ENCODE measurements at regions not wholly inside any gene's neighbourhood (a gene's known extent, or its start where the extent isn't known, plus 50 kb on each side); places are given as distances from the start of the nearest gene placed in this dataset.

GRCh38 chr3:24598695-24599470 lies 104.2 kb upstream of the THRB start:
- Histone ChIP-seq H3K4me2 (ENCODE audit: low read depth, low read length) (no peak overlapping the region), H2AFZ (ENCODE audit: low read length) (no peak overlapping the region), H4K20me1 (ENCODE audit: insufficient read depth, low read length) (no peaks in the 10 kb centered on the region), H3K9me3 (replicated peaks; ENCODE audit: insufficient read depth, low read length) (no peaks in the 10 kb centered on the region), H3K4me1 (ENCODE audit: low read length) (no peaks in the 10 kb centered on the region), H3K36me3 (replicated peaks; ENCODE audit: insufficient read depth, low read length) (no peaks in the 10 kb centered on the region), H3K9me2 (replicated peaks; ENCODE audit: insufficient read depth, low read length) (no peaks in the 10 kb centered on the region), H3K27ac (ENCODE audit: low read length) (no peak overlapping the region), H3F3A (ENCODE audit: insufficient read depth, low read length) (no peaks in the 10 kb centered on the region), H3K4me3 (ENCODE audit: low read length) (no peak overlapping the region), H3K27me3 (replicated peaks; ENCODE audit: insufficient read depth, low read length) (no peaks in the 10 kb centered on the region), H3K9ac (ENCODE audit: low read length) (no peak overlapping the region), H3K79me2 (ENCODE audit: low read length) (no peaks in the 10 kb centered on the region)
- TF ChIP-seq EZH2 (optimal IDR thresholded peaks at IDR 0.05; ENCODE audit: low read depth, low read length) (no peak), EZH2phosphoT487 (IDR thresholded peaks at IDR 0.05; ENCODE audit: low read length) (no peak), CTCF (IDR thresholded peaks at IDR 0.05; ENCODE audit: low read length) (no peak)
- no peak for DNase-seq

GRCh38 chr3:24601066-24601939 lies 106.7 kb upstream of the THRB start:
- Histone ChIP-seq H3K79me2 (ENCODE audit: low read length) (no peaks in the 10 kb centered on the region), H3K4me3 (ENCODE audit: low read length) (no peak overlapping the region), H3K9me2 (replicated peaks; ENCODE audit: insufficient read depth, low read length) (no peaks in the 10 kb centered on the region), H2AFZ (ENCODE audit: low read length) (no peak overlapping the region), H3K27me3 (replicated peaks; ENCODE audit: insufficient read depth, low read length) (no peaks in the 10 kb centered on the region), H3K9ac (ENCODE audit: low read length) (no peak overlapping the region), H4K20me1 (ENCODE audit: insufficient read depth, low read length) (no peaks in the 10 kb centered on the region), H3K27ac (ENCODE audit: low read length) (no peak overlapping the region), H3F3A (ENCODE audit: insufficient read depth, low read length) (no peaks in the 10 kb centered on the region), H3K36me3 (replicated peaks; ENCODE audit: insufficient read depth, low read length) (no peaks in the 10 kb centered on the region), H3K9me3 (replicated peaks; ENCODE audit: insufficient read depth, low read length) (no peaks in the 10 kb centered on the region), H3K4me1 (ENCODE audit: low read length) (no peaks in the 10 kb centered on the region), H3K4me2 (ENCODE audit: low read depth, low read length) (no peak overlapping the region)
- DNase-seq = no peak
- TF ChIP-seq CTCF (IDR thresholded peaks at IDR 0.05; ENCODE audit: low read length) = no peak
- no peak for TF ChIP-seq EZH2phosphoT487 (IDR thresholded peaks at IDR 0.05; ENCODE audit: low read length)
- TF ChIP-seq EZH2 (optimal IDR thresholded peaks at IDR 0.05; ENCODE audit: low read depth, low read length) = no peak

GRCh38 chr3:24604215-24604614 lies 109.6 kb upstream of the THRB start:
- no peaks in the 10 kb centered on the region for H3K9me3 ChIP-seq (replicated peaks; ENCODE audit: insufficient read depth, low read length)
- H3K9ac ChIP-seq (ENCODE audit: low read length) = no peak overlapping the region
- no peak overlapping the region for H2AFZ ChIP-seq (ENCODE audit: low read length)
- H3K27me3 ChIP-seq (replicated peaks; ENCODE audit: insufficient read depth, low read length) = no peaks in the 10 kb centered on the region
- H3K9me2 ChIP-seq (replicated peaks; ENCODE audit: insufficient read depth, low read length) = no peaks in the 10 kb centered on the region
- TF ChIP-seq CTCF (IDR thresholded peaks at IDR 0.05; ENCODE audit: low read length) = no peak
- no peak for TF ChIP-seq EZH2phosphoT487 (IDR thresholded peaks at IDR 0.05; ENCODE audit: low read length)
- no peak for TF ChIP-seq EZH2 (optimal IDR thresholded peaks at IDR 0.05; ENCODE audit: low read depth, low read length)
- H3K4me2 ChIP-seq (ENCODE audit: low read depth, low read length) = no peak overlapping the region
- no peak overlapping the region for H3K27ac ChIP-seq (ENCODE audit: low read length)
- DNase-seq = no peak
- H4K20me1 ChIP-seq (ENCODE audit: insufficient read depth, low read length) = no peaks in the 10 kb centered on the region
- H3K4me1 ChIP-seq (ENCODE audit: low read length) = no peaks in the 10 kb centered on the region
- no peaks in the 10 kb centered on the region for H3K36me3 ChIP-seq (replicated peaks; ENCODE audit: insufficient read depth, low read length)
- H3F3A ChIP-seq (ENCODE audit: insufficient read depth, low read length) = no peaks in the 10 kb centered on the region
- H3K4me3 ChIP-seq (ENCODE audit: low read length) = no peak overlapping the region
- H3K79me2 ChIP-seq (ENCODE audit: low read length) = no peaks in the 10 kb centered on the region
